GM21529 (cell line): ENCODE measurements at regions not wholly inside any gene's neighbourhood (a gene's known extent, or its start where the extent isn't known, plus 50 kb on each side); places are given as distances from the start of the nearest gene placed in this dataset.
"Not testable (repeated sequence)": the region's sequence is repeated elsewhere in the genome, so short reads cannot be mapped to it uniquely, and the experiment has no call there.

ENCODE experiments used
- ATAC-seq: cut with Tn5 transposase; IDR thresholded peaks from one replicate; pipeline ENCODE4 v1.9.1; 2021; ENCODE audit not compliant: unreplicated experiment

DNA sequence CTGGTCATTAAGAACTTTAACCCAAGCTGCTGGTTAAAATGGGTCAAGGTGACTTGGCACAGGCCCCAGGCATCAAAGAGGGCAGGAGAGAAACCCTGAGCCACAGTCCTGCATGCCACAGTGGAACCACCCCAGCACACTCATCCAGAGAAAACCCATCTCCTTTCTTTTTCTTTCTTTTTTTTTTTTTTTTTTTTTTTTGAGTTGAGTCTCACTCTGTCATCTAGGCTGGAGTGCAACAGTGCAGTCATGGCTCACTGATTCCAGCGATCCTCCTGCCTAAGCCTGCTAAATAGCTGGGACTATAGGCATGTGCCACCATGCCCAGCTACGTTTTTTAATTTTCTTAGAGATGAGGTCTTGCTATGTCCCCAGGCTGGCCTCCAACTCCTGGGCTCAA, 109.2 kb upstream of the RAB4A start:
- no peak for ATAC-seq

GRCh38 chr1:229162825-229163515, 107.9 kb upstream of the RAB4A start:
- no peak for ATAC-seq

DNA sequence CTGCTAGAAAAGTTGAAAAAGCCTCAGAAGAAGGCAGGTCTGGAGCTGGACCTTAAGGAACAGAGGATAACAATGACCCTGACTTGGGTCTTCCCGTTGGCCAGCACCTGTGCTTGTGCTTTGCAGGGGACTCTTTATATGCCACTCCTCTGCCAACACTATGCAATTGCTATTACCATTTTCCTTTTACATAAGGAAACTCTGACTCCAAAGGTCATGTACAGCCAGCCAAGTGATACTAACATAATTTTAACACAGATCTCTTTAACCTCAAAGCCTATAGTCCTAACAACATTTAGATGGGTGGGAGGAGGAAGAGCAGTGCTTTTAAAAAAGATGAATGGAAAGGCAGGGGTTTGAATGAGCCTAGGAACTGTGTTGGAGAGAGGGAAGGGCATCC, 106.6 kb upstream of the RAB4A start:
- ATAC-seq = no peak

GRCh38 chr1:229164836-229165735, 105.8 kb upstream of the RAB4A start:
- ATAC-seq = no peak

DNA sequence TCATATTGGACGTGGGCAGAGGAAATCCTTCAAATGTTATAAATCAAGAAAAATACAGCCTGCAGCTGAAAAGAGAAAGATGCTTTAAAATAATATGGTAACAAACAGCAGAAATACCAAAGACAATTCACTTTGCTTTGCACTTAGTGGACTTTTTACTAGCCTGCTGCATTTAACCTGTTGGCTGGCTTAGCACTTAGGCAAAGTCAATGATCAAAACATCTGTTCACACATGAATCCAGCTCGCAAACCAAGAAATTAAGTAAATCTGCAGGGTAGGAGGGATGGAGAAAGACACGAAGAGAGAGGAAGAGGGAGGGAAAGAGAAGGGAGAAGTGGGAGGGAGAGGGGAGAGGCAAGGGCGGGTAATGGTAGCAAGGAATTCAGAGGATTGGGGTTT, 103.6 kb upstream of the RAB4A start:
- no peak for ATAC-seq

DNA sequence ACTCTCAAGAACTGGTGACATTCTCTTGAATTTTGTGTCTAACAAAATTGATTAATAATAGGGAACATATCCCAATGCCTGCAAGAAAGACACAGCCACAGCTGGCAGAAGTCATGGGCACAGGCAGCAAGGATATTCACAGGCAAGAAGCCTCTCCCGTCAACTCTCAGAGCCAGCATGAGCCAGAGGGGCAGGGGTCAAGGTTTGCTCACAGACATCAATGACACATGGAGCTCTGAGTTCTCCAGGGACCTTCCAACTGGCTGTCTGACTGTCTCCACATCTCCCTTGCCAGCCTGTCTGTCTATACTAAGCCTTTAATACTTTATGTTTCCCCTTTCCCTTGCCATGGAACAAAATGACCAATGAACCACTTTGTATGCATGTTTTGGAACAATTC, 101.5 kb upstream of the RAB4A start:
- no peak for ATAC-seq

DNA sequence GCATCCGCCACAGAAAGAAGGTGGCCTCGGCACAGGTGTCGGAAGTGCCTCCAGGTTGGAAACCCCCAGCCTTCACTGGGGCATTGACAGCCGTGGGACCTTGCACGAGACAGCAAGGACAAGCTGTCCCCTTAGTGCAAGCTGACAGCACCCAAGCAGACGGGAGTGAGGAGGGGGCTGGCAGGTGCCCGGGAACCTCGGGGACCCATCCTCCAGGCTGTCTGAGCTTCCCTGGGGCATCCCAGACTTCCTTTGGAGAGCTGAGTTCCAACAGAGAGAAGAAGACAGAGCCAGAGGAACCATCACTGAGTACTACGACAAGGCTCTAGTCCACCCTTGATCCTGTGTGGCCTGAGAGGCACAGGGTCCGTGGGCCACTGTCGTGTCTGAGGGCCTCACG, 100.6 kb upstream of the RAB4A start:
- ATAC-seq = no peak

DNA sequence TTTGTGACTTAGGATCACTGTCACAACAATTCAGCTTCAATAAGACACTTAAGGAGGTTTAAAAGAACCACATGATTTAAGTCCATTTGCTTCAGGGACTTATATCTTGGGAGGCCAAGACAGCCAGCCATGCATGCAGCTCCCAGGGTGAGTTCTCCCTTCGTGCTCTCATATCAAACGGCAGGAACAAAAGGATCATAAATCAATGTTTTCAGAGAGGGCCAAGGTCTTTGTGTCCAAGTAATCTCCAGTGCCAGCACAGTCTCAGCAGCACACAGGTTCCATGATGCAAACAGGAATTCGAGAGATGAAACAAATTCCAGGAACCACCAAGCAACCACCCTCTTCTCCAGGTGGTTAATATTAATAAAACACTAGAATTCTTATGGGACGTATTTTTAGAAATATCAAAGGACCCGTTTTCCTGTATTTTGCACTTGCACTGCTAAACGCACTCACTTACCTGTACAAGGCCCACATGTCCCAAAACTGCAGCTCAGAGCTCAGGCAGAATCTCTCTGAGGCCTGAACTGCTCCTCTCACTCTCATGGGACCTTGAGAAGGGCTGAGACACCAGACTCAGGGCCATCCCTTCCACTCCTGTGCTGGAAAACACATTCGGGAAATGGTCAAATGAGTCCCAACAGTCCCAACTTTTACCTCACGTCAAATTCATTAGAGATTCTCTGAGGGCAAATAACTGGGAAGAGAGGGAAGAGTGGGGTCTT, 100.0 kb upstream of the RAB4A start:
- no peak for ATAC-seq

- ATAC-seq = no peak
Measured at GRCh38 chr1:229171934-229172333, 99.0 kb upstream of the RAB4A start.

GRCh38 chr1:229173491-229174476, 97.1 kb upstream of the RAB4A start:
- not testable (repeated sequence) for ATAC-seq

GRCh38 chr1:229175297-229175696, 95.6 kb upstream of the RAB4A start:
- ATAC-seq = not testable (repeated sequence)

DNA sequence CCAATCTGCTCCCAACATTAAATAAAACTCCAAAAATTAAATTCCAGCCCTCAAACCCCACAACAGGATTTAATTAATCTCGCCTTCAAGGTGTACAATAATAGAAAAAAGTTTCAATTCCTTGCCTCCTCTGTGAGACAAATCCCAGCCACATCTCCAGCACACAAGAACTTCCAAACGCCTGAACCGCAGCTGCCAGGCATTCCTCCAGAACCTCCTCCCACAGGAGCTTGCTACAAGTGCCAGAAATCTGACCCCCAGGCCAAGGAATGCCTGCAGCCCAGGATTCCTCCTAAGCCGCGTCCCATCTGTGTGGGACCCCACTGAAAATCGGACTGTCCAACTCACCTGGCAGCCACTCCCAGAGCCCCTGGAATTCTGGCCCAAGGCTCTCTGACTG, 94.5 kb upstream of the RAB4A start:
- ATAC-seq = not testable (repeated sequence)

GRCh38 chr1:229180161-229180560, 90.8 kb upstream of the RAB4A start:
- ATAC-seq = no peak

DNA sequence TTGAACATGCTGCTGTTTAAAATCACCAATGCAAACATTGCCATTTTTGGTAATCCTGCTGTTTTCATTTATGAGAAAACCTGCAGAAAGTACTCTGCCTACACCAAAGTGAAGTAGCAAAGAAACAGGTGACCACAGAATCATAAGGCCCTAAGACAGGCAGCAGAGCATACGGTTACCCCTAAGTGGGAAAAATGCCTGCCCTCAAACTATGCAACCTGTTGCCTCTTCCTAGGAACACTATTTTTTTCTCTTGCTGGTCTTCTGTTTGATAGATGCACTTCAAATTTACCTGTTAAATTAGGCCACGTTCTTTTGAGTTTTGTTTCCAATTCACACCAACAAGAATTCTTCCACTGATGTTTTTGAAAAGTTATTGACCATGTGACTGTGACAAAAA, 89.5 kb upstream of the RAB4A start:
- ATAC-seq = no peak

GRCh38 chr1:229183588-229183987, 87.3 kb upstream of the RAB4A start:
- ATAC-seq = no peak

DNA sequence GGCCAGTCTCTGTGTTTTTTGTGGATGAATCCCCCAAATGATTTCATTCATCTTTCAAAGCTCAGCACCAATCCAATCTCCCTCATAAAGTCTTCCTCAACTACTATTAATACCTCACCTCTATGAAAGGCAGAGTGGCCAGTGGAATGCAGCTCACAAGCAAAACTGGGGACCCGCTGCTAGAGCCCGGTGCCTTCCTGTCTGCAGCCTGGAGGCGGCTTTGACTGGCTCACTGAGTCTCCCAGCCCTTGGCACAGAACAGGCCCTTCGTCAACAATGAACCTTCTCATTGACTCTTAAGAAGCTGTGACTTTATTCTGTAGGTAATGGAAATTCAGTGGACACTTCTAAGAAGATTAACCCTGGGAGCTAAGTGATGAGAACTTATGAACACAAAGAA, 86.8 kb upstream of the RAB4A start:
- no peak for ATAC-seq

- no peak for ATAC-seq
Measured at GRCh38 chr1:229185963-229186362, 84.9 kb upstream of the RAB4A start.

DNA sequence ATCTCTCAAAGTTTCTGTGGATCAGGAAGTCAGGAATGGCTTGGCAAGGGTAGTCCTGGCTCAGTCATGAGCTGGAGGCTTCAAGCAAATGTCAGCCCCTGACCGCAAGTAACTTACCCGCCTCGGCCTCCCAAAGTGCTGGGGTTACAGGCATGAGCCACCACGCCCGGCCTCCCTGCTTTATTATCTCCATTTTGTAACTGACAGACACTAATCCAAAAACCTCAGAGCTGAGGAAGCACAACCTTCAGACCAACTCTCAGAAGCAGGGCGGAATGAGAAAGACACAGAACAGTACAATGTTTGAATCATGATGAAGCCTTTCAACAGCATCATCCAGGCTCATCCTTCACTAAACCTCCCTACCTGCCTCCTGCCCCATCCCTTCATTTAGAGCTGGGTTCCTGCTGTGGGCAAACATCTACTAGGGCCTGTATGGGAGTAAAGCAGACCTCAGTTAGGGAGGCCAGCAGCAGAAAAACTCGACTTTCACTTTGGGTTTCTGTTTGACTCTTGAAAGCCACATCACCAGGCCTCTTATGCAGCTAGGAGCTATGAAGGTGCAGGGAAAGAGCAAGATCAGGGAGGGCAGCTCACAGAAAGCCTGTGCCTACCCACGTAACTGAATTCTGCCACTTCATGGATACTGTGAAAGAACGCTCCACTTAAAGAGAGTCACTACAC, 84.4 kb upstream of the RAB4A start:
- peak; percentile 99 for ATAC-seq

DNA sequence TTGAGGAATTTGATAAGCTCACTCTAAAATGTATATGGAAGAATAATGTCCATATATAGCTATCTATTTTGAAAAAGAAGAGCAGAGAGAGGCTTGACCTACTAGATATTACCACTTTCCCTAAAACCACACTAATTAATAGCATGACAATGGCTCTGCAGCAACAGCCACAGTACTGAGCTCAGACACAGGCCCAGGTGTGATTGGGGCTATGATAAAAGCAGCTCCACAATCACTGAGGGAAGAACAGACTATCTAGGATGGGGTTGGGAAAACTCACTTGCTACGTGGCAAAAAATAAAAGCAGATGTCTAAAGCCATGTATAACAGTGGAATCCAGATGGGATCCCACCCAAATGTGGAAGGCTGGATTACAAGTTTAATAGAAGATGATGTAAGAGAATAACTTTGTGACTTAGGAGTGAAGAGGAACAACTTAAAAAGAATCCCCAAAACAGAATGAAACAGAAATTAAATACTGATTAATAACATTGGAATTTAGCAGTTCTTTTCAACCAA, 80.8 kb upstream of the RAB4A start:
- no peak for ATAC-seq
